SIG-M5 treated with dmso at 0.1 percent for 504 hours (cell line): ENCODE measurements at regions not wholly inside any gene's neighbourhood (a gene's known extent, or its start where the extent isn't known, plus 50 kb on each side); places are given as distances from the start of the nearest gene placed in this dataset.

Experiments used
- DNase-seq: peaks from one replicate; lab custom pipeline; 2025; ENCODE audit not compliant: unreplicated experiment; lab: John Stamatoyannopoulos, UW

GRCh38 chr1:221335161-221336101 is 406.5 kb downstream of the DUSP10 start:
- no peak for DNase-seq

GRCh38 chr1:221336126-221336525 is 405.8 kb downstream of the DUSP10 start:
- DNase-seq: no peak

- no peak for DNase-seq
These were observed 404.8 kb downstream of the DUSP10 start for GRCh38 chr1:221337106-221337505.

- DNase-seq: no peak
These were observed 398.8 kb downstream of the DUSP10 start for GRCh38 chr1:221343136-221343535.

- no peak for DNase-seq
These were observed 398.3 kb downstream of the DUSP10 start for GRCh38 chr1:221343607-221344006.

GRCh38 chr1:221344693-221345092 is 397.2 kb downstream of the DUSP10 start:
- no peak for DNase-seq

- DNase-seq: no peak
These were observed 394.2 kb downstream of the DUSP10 start for GRCh38 chr1:221347706-221348105.

- no peak for DNase-seq
These were observed 391.8 kb downstream of the DUSP10 start for GRCh38 chr1:221350091-221350490.

- no peak for DNase-seq
These were observed 385.2 kb downstream of the DUSP10 start for GRCh38 chr1:221356693-221357092.

GRCh38 chr1:221363039-221363438 is 378.9 kb downstream of the DUSP10 start:
- DNase-seq: no peak

- DNase-seq: no peak
These were observed 375.3 kb downstream of the DUSP10 start for GRCh38 chr1:221366495-221367110.

GRCh38 chr1:221371705-221372104 is 370.2 kb downstream of the DUSP10 start:
- no peak for DNase-seq

GRCh38 chr1:221373795-221374194 is 368.1 kb downstream of the DUSP10 start:
- no peak for DNase-seq

GRCh38 chr1:221376286-221376685 is 365.6 kb downstream of the DUSP10 start:
- DNase-seq: no peak

GRCh38 chr1:221381910-221382623 is 359.8 kb downstream of the DUSP10 start:
- DNase-seq: no peak

GRCh38 chr1:221392453-221392852 is 349.4 kb downstream of the DUSP10 start:
- no peak for DNase-seq

GRCh38 chr1:221394011-221394544 is 347.8 kb downstream of the DUSP10 start:
- DNase-seq: no peak

GRCh38 chr1:221396526-221396925 is 345.4 kb downstream of the DUSP10 start:
- no peak for DNase-seq

GRCh38 chr1:221397141-221397540 is 344.7 kb downstream of the DUSP10 start:
- DNase-seq: no peak

- DNase-seq: no peak
These were observed 344.3 kb downstream of the DUSP10 start for GRCh38 chr1:221397606-221398005.

- no peak for DNase-seq
These were observed 336.7 kb downstream of the DUSP10 start for GRCh38 chr1:221405146-221405545.
